ENCODE measurements at regions not wholly inside any gene's neighbourhood (a gene's known extent, or its start where the extent isn't known, plus 50 kb on each side); places are given as distances from the start of the nearest gene placed in this dataset.

DNA sequence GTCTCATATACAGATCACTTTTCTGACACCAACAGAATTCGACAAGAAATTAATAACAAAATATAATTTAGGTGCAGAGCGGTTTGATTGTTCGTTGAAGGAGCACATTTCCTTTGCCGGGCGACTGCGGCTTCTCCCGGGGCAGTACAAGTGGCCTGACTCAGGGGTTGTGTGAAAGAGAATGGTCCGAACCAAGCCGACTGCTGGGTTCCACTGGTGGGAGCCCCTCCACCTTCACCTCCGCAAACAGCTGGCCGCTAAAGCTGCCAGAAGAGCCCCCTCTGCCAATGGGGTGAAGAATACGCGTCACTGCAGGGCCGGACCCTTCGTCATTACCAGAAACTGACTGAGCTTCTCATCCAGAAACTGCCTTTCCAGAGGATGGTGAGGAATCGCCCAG is 156.0 kb upstream of the IFNE start:
- no peaks in the 10 kb centered on the region for H3K36me3 ChIP-seq
- no peak overlapping the region for H3K4me3 ChIP-seq
- H3K4me1 ChIP-seq (ENCODE audit: low read depth), result no peaks in the 10 kb centered on the region
- H3K27ac ChIP-seq, result no peak overlapping the region
- DNase-seq (ENCODE audit: low read depth in 1 of 2, low spot score in 1 of 2), result no peak
- no peaks in the 10 kb centered on the region for H3K27me3 ChIP-seq
- TF ChIP-seq CTCF (IDR thresholded peaks at IDR 0.05; ENCODE audit: low read depth, low read length), result no peak
- no peaks in the 10 kb centered on the region for H3K9me3 ChIP-seq (ENCODE audit: low read depth)

DNA sequence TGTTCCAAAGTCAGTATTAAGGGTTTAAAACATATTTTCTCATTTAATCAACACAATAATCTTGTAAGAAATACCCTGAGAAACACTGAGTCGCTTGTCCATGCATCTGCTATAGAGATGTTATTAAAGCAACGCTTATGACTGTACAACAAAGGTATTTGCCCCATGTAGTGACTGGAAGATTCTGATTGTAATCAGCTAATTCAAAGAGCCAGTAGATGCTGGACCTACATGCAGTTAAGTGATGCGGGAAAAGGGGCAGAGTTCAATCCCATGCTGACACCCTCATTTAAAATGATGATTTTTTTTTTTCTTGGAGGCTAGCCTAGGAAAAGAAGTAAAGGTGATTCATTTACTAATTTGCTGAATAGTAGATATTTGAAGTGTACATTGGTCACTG is 149.3 kb upstream of the MTAP start:
- Histone ChIP-seq H3K27me3 (no peaks in the 10 kb centered on the region), H3K4me3 (no peak overlapping the region), H3K9me3 (ENCODE audit: low read depth) (no peaks in the 10 kb centered on the region), H3K36me3 (no peaks in the 10 kb centered on the region), H3K27ac (no peak overlapping the region), H3K4me1 (ENCODE audit: low read depth) (no peaks in the 10 kb centered on the region)
- no peak for TF ChIP-seq CTCF (IDR thresholded peaks at IDR 0.05; ENCODE audit: low read depth, low read length)
- no peak for DNase-seq (ENCODE audit: low read depth in 1 of 2, low spot score in 1 of 2)

- H3K4me3 ChIP-seq, result no peak overlapping the region
- no peak overlapping the region for H3K27ac ChIP-seq
- no peak for TF ChIP-seq CTCF (IDR thresholded peaks at IDR 0.05; ENCODE audit: low read depth, low read length)
- H3K9me3 ChIP-seq (ENCODE audit: low read depth), result no peaks in the 10 kb centered on the region
- no peaks in the 10 kb centered on the region for H3K27me3 ChIP-seq
- DNase-seq (ENCODE audit: low read depth in 1 of 2, low spot score in 1 of 2), result no peak
- H3K36me3 ChIP-seq, result no peaks in the 10 kb centered on the region
- no peaks in the 10 kb centered on the region for H3K4me1 ChIP-seq (ENCODE audit: low read depth)
These were observed 148.8 kb upstream of the MTAP start for GRCh38 chr9:21653589-21653988.

GRCh38 chr9:21656776-21657674 is 145.4 kb upstream of the MTAP start:
- no peak for TF ChIP-seq CTCF (IDR thresholded peaks at IDR 0.05; ENCODE audit: low read depth, low read length)
- peak in 1 of 2 donors; percentile 93 for DNase-seq (ENCODE audit: low read depth in 1 of 2, low spot score in 1 of 2)
- H3K36me3 ChIP-seq, result no peaks in the 10 kb centered on the region
- no peaks in the 10 kb centered on the region for H3K4me1 ChIP-seq (ENCODE audit: low read depth)
- no peak overlapping the region for H3K4me3 ChIP-seq
- H3K27me3 ChIP-seq, result no peaks in the 10 kb centered on the region
- H3K27ac ChIP-seq, result no peak overlapping the region
- no peaks in the 10 kb centered on the region for H3K9me3 ChIP-seq (ENCODE audit: low read depth)

DNA sequence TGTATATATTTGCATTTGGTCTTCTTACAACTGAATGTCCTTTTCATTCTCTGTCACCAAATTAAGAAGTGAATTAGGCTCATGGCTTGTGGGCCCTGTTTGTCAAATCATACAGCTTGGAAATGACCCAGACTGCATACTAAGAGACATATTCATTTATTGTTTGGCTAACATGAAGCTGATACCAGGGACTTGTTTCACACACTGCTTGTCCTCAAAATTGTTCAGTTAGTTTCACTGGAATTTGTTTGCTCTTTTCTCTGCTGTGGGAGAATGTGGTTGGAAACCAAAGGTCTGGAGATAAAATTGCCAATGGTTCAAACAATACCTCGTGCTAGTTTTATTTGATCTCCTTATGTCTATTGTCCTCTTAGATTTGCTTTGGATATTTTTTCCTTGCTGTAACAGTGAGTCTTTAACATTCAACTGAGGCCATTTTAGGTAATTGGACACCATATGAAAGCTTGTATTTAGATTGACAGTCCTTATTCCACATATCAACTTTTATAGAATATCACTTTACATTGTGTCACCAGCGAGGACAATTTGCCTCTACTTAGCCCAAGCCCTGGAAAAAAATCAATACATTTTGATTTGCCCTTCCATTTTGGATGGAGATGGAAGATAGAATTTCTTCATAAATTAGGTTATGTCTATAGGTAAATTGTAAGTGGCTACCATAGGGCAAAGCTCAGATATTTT is 144.3 kb upstream of the MTAP start:
- H3K9me3 ChIP-seq (ENCODE audit: low read depth), result no peaks in the 10 kb centered on the region
- H3K27me3 ChIP-seq, result no peaks in the 10 kb centered on the region
- no peaks in the 10 kb centered on the region for H3K4me1 ChIP-seq (ENCODE audit: low read depth)
- DNase-seq (ENCODE audit: low read depth in 1 of 2, low spot score in 1 of 2), result peak in 1 of 2 donors; percentile 58
- no peak for TF ChIP-seq CTCF (IDR thresholded peaks at IDR 0.05; ENCODE audit: low read depth, low read length)
- H3K27ac ChIP-seq, result no peak overlapping the region
- no peak overlapping the region for H3K4me3 ChIP-seq
- no peaks in the 10 kb centered on the region for H3K36me3 ChIP-seq
